ENCODE measurements at regions not wholly inside any gene's neighbourhood (a gene's known extent, or its start where the extent isn't known, plus 50 kb on each side); places are given as distances from the start of the nearest gene placed in this dataset.

DNA sequence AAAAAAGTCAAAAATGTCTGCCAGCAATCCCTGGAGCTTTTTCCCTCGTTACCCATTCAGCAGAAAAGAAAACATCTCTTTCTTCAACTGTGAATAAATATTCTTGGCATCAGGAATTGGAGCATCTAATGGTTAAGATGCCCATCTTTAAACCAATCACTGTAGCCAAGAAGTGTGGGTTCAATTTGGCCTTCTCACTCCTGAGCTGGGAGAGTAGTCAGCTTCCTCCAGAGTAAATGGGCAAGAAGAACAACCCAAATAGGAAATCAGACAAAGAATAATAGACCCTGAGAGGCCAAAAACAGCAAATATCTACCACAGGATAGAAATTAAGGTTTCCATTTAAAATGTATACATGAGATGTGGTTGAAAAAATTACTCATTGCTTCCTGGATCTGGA lies 508.0 kb upstream of the MDFIC2 start:
- Histone ChIP-seq H3K36me3 (ENCODE audit: control insufficient read depth in 4 of 4, insufficient read depth in 4 of 4, low read length in 4 of 4) (no peaks in the 10 kb centered on the region), H3K27ac (ENCODE audit: low read depth in 1 of 2, low read length in 1 of 2) (no peak overlapping the region), H3K9me3 (ENCODE audit: control insufficient read depth in 4 of 4, insufficient read depth in 3 of 4, low read length in 3 of 4) (peaks cover 0 to 3% (median 0%) of the 10 kb centered on the region in 4 donors), H3K9ac (ENCODE audit: insufficient read depth in 1 of 2, low read length in 2 of 2) (no peak overlapping the region), H3K4me3 (no peak overlapping the region), H3K27me3 (ENCODE audit: control insufficient read depth in 3 of 3, insufficient read depth in 3 of 3, low read length in 2 of 3) (no peaks in the 10 kb centered on the region), H3K4me1 (ENCODE audit: control insufficient read depth in 5 of 5, insufficient read depth in 5 of 5, low read length in 5 of 5) (peaks cover 0 to 12% (median 0%) of the 10 kb centered on the region in 5 donors)
- no peak for DNase-seq
- no peak for ATAC-seq (ENCODE audit: insufficient read depth, low FRiP score)
- WGBS, 2 donors: 88 to 90% methylated on average over 1 of the region's 1 CpG
- TF ChIP-seq, protein P1, sequence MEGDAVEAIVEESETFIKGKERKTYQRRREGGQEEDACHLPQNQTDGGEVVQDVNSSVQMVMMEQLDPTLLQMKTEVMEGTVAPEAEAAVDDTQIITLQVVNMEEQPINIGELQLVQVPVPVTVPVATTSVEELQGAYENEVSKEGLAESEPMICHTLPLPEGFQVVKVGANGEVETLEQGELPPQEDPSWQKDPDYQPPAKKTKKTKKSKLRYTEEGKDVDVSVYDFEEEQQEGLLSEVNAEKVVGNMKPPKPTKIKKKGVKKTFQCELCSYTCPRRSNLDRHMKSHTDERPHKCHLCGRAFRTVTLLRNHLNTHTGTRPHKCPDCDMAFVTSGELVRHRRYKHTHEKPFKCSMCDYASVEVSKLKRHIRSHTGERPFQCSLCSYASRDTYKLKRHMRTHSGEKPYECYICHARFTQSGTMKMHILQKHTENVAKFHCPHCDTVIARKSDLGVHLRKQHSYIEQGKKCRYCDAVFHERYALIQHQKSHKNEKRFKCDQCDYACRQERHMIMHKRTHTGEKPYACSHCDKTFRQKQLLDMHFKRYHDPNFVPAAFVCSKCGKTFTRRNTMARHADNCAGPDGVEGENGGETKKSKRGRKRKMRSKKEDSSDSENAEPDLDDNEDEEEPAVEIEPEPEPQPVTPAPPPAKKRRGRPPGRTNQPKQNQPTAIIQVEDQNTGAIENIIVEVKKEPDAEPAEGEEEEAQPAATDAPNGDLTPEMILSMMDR (IDR thresholded peaks at IDR 0.05; ENCODE audit: control extremely low read depth, extremely low read depth): no peak

DNA sequence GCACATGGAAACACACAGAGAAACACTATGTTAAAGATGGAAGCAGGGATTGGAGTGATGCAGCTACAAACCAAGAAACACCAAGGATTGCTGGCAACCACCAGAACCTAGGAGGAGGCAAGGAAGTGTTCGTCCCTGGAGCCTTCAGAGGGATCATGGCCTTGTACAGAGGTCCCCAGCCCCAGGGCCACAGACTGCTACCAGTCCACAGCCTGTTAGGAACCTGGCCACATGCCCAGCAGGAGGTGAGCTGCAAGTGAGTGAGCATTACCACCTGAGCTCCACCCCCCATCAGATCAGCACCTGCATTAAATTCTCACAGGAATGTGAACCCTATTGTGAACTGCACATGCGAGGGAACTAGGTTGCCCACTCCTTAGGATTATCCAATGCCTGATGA lies 505.7 kb upstream of the MDFIC2 start:
- no peak overlapping the region for H3K27ac ChIP-seq (ENCODE audit: low read depth in 1 of 2, low read length in 1 of 2)
- no peak for ATAC-seq (ENCODE audit: insufficient read depth, low FRiP score)
- no peaks in the 10 kb centered on the region for H3K27me3 ChIP-seq (ENCODE audit: control insufficient read depth in 3 of 3, insufficient read depth in 3 of 3, low read length in 2 of 3)
- no peaks in the 10 kb centered on the region for H3K36me3 ChIP-seq (ENCODE audit: control insufficient read depth in 4 of 4, insufficient read depth in 4 of 4, low read length in 4 of 4)
- H3K9ac ChIP-seq (ENCODE audit: insufficient read depth in 1 of 2, low read length in 2 of 2): no peak overlapping the region
- TF ChIP-seq, protein P1 (IDR thresholded peaks at IDR 0.05; ENCODE audit: control extremely low read depth, extremely low read depth): no peak
- 57 to 96% methylated on average over 2 of the region's 2 CpGs for WGBS, 2 donors
- H3K9me3 ChIP-seq (ENCODE audit: control insufficient read depth in 4 of 4, insufficient read depth in 3 of 4, low read length in 3 of 4): peaks cover 0 to 3% (median 0%) of the 10 kb centered on the region in 4 donors
- H3K4me3 ChIP-seq: no peak overlapping the region
- peaks cover 0 to 7% (median 0%) of the 10 kb centered on the region in 5 donors for H3K4me1 ChIP-seq (ENCODE audit: control insufficient read depth in 5 of 5, insufficient read depth in 5 of 5, low read length in 5 of 5)
- DNase-seq: no peak

DNA sequence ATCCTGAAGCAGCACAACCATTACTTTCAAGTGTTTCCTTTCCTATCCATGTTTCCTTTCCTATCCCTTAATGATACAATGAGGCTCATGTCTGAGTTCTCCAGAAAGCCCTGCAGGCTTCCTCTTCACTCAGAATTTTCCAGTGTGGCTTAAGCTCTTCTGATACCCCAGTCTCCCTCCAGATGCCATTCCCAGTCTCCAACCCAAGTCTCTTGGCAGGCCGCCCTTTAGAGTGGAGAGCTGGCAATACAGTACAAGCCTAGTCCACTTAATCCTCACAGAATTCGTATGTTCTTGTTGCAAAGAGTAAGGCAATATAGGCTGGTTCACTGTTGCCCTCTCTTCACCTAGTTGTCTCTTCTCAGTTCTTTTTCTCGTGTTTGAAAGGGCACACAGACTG lies 503.9 kb upstream of the MDFIC2 start:
- Histone ChIP-seq H3K4me3 (no peak overlapping the region), H3K36me3 (ENCODE audit: control insufficient read depth in 4 of 4, insufficient read depth in 4 of 4, low read length in 4 of 4) (no peaks in the 10 kb centered on the region), H3K27me3 (ENCODE audit: control insufficient read depth in 3 of 3, insufficient read depth in 3 of 3, low read length in 2 of 3) (no peaks in the 10 kb centered on the region), H3K9me3 (ENCODE audit: control insufficient read depth in 4 of 4, insufficient read depth in 3 of 4, low read length in 3 of 4) (peaks cover 0 to 3% (median 0%) of the 10 kb centered on the region in 4 donors), H3K27ac (ENCODE audit: low read depth in 1 of 2, low read length in 1 of 2) (no peak overlapping the region), H3K4me1 (ENCODE audit: control insufficient read depth in 5 of 5, insufficient read depth in 5 of 5, low read length in 5 of 5) (no peaks in the 10 kb centered on the region), H3K9ac (ENCODE audit: insufficient read depth in 1 of 2, low read length in 2 of 2) (no peak overlapping the region)
- WGBS, 2 donors: 89 to 92% methylated on average over 3 of the region's 3 CpGs
- DNase-seq: no peak
- ATAC-seq (ENCODE audit: insufficient read depth, low FRiP score): no peak
- TF ChIP-seq, protein P1 (IDR thresholded peaks at IDR 0.05; ENCODE audit: control extremely low read depth, extremely low read depth): no peak

DNA sequence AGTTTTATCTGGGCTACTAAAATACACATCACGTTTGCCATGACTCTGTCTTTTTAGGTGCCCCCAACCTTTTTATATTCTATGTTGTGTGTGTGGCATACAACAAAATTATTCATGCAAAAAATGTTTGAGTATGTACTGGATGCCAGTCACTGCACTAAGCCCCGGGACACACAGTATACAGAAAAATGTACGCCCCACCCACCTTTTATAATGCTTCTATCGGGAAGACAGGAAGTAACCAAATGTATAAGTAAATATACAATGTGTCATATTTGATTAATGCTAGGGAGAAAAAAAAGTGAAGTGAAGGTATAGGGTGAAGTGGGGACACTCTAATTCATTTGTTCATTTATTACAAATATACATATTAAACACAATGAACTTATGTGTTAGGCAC lies 503.4 kb upstream of the MDFIC2 start:
- Histone ChIP-seq H3K9ac (ENCODE audit: insufficient read depth in 1 of 2, low read length in 2 of 2) (no peak overlapping the region), H3K9me3 (ENCODE audit: control insufficient read depth in 4 of 4, insufficient read depth in 3 of 4, low read length in 3 of 4) (peaks cover 0 to 3% (median 0%) of the 10 kb centered on the region in 4 donors), H3K27me3 (ENCODE audit: control insufficient read depth in 3 of 3, insufficient read depth in 3 of 3, low read length in 2 of 3) (no peaks in the 10 kb centered on the region), H3K4me3 (no peak overlapping the region), H3K27ac (ENCODE audit: low read depth in 1 of 2, low read length in 1 of 2) (no peak overlapping the region), H3K4me1 (ENCODE audit: control insufficient read depth in 5 of 5, insufficient read depth in 5 of 5, low read length in 5 of 5) (no peaks in the 10 kb centered on the region), H3K36me3 (ENCODE audit: control insufficient read depth in 4 of 4, insufficient read depth in 4 of 4, low read length in 4 of 4) (no peaks in the 10 kb centered on the region)
- DNase-seq (no peak), ATAC-seq (ENCODE audit: insufficient read depth, low FRiP score) (no peak)
- WGBS, 2 donors: 71 to 72% methylated on average over 4 of the region's 4 CpGs
- TF ChIP-seq, protein P1 (IDR thresholded peaks at IDR 0.05; ENCODE audit: control extremely low read depth, extremely low read depth): no peak

Data from lung (tissue), 11 donors.